NOMO-1 treated with dmso at 0.1 percent for 144 hours (cell line): ENCODE measurements at regions not wholly inside any gene's neighbourhood (a gene's known extent, or its start where the extent isn't known, plus 50 kb on each side); places are given as distances from the start of the nearest gene placed in this dataset.
A peak's percentile ranks its signal among the peaks of the same experiment; 100 is the strongest.
"Not testable (repeated sequence)": the region's sequence is repeated elsewhere in the genome, so short reads cannot be mapped to it uniquely, and the experiment has no call there.

Source experiments
- DNase-seq: peaks from one replicate; lab custom pipeline; 2025; ENCODE audit not compliant: unreplicated experiment; lab: John Stamatoyannopoulos, UW

GRCh38 chr6:141513830-141514229 is 618.9 kb upstream of the GJE1 start:
- no peak for DNase-seq

GRCh38 chr6:141510803-141511202 is 621.9 kb upstream of the GJE1 start:
- DNase-seq, result no peak

- not testable (repeated sequence) for DNase-seq
Observed at GRCh38 chr6:141506062-141506461, 626.7 kb upstream of the GJE1 start.

- not testable (repeated sequence) for DNase-seq
Observed at GRCh38 chr6:141504318-141504717, 628.4 kb upstream of the GJE1 start.

- no peak for DNase-seq
Observed at GRCh38 chr6:141501616-141502015, 631.1 kb upstream of the GJE1 start.

GRCh38 chr6:141498977-141499376 is 633.7 kb upstream of the GJE1 start:
- no peak for DNase-seq

GRCh38 chr6:141492521-141493284 is 640.0 kb upstream of the GJE1 start:
- DNase-seq, result no peak

GRCh38 chr6:141491684-141492083 is 641.0 kb upstream of the GJE1 start:
- no peak for DNase-seq

GRCh38 chr6:141490982-141491381 is 641.7 kb upstream of the GJE1 start:
- no peak for DNase-seq

GRCh38 chr6:141488488-141488887 is 644.2 kb upstream of the GJE1 start:
- peak; percentile 60 for DNase-seq

GRCh38 chr6:141486942-141487341 is 645.8 kb upstream of the GJE1 start:
- no peak for DNase-seq

- peak; percentile 72 for DNase-seq
Observed at GRCh38 chr6:141484711-141485110, 648.0 kb upstream of the GJE1 start.

- peak; percentile 89 for DNase-seq
Observed at GRCh38 chr6:141483598-141484061, 649.1 kb upstream of the GJE1 start.

- no peak for DNase-seq
Observed at GRCh38 chr6:141482796-141483597, 649.7 kb upstream of the GJE1 start.

GRCh38 chr6:141475259-141475658 is 657.5 kb upstream of the GJE1 start:
- no peak for DNase-seq

GRCh38 chr6:141472162-141472928 is 660.4 kb upstream of the GJE1 start:
- DNase-seq, result no peak

- DNase-seq, result no peak
Observed at GRCh38 chr6:141470810-141471209, 661.9 kb upstream of the GJE1 start.

- DNase-seq, result no peak
Observed at GRCh38 chr6:141467881-141468280, 664.8 kb upstream of the GJE1 start.

GRCh38 chr6:141467041-141467440 is 665.7 kb upstream of the GJE1 start:
- DNase-seq, result no peak

GRCh38 chr6:141464896-141465295 is 667.8 kb upstream of the GJE1 start:
- no peak for DNase-seq

GRCh38 chr6:141464490-141464889 is 668.2 kb upstream of the GJE1 start:
- DNase-seq, result no peak
